ENCODE measurements at regions not wholly inside any gene's neighbourhood (a gene's known extent, or its start where the extent isn't known, plus 50 kb on each side); places are given as distances from the start of the nearest gene placed in this dataset.

- TF ChIP-seq SMAD3 (CRISPR knock-in tag; IDR thresholded peaks at IDR 0.05): no peak
- TF ChIP-seq JUNB (CRISPR knock-in tag; IDR thresholded peaks at IDR 0.05; ENCODE audit: borderline replicate concordance): no peak
- TF ChIP-seq EP300 (IDR thresholded peaks at IDR 0.05; ENCODE audit: low read depth in 2 of 2, low read length in 2 of 2): no peak
- TF ChIP-seq EP300 (CRISPR knock-in tag; IDR thresholded peaks at IDR 0.05; ENCODE audit: borderline replicate concordance): no peak
- no peak for TF ChIP-seq RAD21 (CRISPR knock-in tag; IDR thresholded peaks at IDR 0.05)
- no peak for TF ChIP-seq CTCF (CRISPR knock-in tag; IDR thresholded peaks at IDR 0.05)
- no peak for TF ChIP-seq ZBTB2 (CRISPR knock-in tag; IDR thresholded peaks at IDR 0.05; ENCODE audit: low read depth)
- no peak for TF ChIP-seq CBFB (CRISPR knock-in tag; IDR thresholded peaks at IDR 0.05)
- no peak for TF ChIP-seq CREM (IDR thresholded peaks at IDR 0.05)
- no peak for TF ChIP-seq CREM (CRISPR knock-in tag; IDR thresholded peaks at IDR 0.05)
- TF ChIP-seq POLR2G (IDR thresholded peaks at IDR 0.05; ENCODE audit: low read depth, low read length): no peak
- TF ChIP-seq AKNA (CRISPR knock-in tag; IDR thresholded peaks at IDR 0.05; ENCODE audit: borderline replicate concordance): no peak
- TF ChIP-seq POLR2A (IDR thresholded peaks at IDR 0.05; ENCODE audit: insufficient read depth in 1 of 2, low read depth in 2 of 2, low read length in 2 of 2): no peak
- TF ChIP-seq HNF1A (IDR thresholded peaks at IDR 0.05; ENCODE audit: low read depth): no peak
- no peak; the same call in 1 of the 2 replicates for TF ChIP-seq HNF1A (CRISPR knock-in tag; IDR thresholded peaks at IDR 0.05; ENCODE audit: borderline replicate concordance)
- no peak for TF ChIP-seq GTF2F1 (IDR thresholded peaks at IDR 0.05; ENCODE audit: low read length)
- no peak for TF ChIP-seq KLF16 (CRISPR knock-in tag; IDR thresholded peaks at IDR 0.05)
Observed at GRCh38 chr2:19580830-19581229, 222.4 kb upstream of the OSR1 start.

Data from HepG2 (cell line).